OCI-LY7 (cell line): ENCODE measurements at regions not wholly inside any gene's neighbourhood (a gene's known extent, or its start where the extent isn't known, plus 50 kb on each side); places are given as distances from the start of the nearest gene placed in this dataset.

Experiments used
- EZH2phosphoT487 ChIP-seq: fragments of 200-600 bp; sonication (generic); IDR thresholded peaks from 2 replicates; pipeline ENCODE4 v1.6.1; 2018; ENCODE audit warnings: low read depth, borderline replicate concordance, mild to moderate bottlenecking, mixed run types, antibody characterized with exemption, low read length, moderate library complexity, mixed read lengths
- TF ChIP-seq, protein P1 (sequence below): fragments of 200-600 bp; sonication (generic); conservative IDR thresholded peaks from 2 replicates; pipeline ENCODE4 v1.5.1; 2014; ENCODE audit warnings: mild to moderate bottlenecking, antibody characterized with exemption, low read length, moderate library complexity, mixed read lengths

DNA sequence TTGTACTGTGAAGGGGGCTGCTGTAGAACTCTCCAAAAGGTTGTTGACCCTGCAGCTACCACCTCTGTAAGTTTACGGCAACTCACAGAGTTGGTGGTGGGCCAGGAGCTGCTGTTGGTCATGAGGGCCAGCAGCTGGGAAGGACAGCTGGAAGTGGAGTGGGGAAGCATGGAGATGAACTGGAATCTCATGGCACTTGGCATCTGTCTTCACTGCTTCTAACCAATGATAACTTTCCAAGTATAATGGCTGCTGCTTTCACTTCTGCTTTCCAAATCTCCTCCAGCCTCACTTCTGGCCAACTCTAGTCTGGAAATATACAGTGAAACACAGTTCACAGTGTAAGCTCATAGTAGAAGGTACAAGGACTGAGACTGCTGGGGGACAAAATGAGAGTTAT, 126.5 kb upstream of the INTU start:
- TF ChIP-seq, protein P1, sequence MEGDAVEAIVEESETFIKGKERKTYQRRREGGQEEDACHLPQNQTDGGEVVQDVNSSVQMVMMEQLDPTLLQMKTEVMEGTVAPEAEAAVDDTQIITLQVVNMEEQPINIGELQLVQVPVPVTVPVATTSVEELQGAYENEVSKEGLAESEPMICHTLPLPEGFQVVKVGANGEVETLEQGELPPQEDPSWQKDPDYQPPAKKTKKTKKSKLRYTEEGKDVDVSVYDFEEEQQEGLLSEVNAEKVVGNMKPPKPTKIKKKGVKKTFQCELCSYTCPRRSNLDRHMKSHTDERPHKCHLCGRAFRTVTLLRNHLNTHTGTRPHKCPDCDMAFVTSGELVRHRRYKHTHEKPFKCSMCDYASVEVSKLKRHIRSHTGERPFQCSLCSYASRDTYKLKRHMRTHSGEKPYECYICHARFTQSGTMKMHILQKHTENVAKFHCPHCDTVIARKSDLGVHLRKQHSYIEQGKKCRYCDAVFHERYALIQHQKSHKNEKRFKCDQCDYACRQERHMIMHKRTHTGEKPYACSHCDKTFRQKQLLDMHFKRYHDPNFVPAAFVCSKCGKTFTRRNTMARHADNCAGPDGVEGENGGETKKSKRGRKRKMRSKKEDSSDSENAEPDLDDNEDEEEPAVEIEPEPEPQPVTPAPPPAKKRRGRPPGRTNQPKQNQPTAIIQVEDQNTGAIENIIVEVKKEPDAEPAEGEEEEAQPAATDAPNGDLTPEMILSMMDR = no peak
- TF ChIP-seq EZH2phosphoT487 = no peak
